Activated CD8-positive, alpha-beta T cell treated with anti-CD3 and anti-CD28 coated beads for 36 hours (primary cell): ENCODE measurements at regions not wholly inside any gene's neighbourhood (a gene's known extent, or its start where the extent isn't known, plus 50 kb on each side); places are given as distances from the start of the nearest gene placed in this dataset.
"Not testable (repeated sequence)": the region's sequence is repeated elsewhere in the genome, so short reads cannot be mapped to it uniquely, and the experiment has no call there.

Source experiments
- ATAC-seq: fragments of 200-7000 bp; cut with Tn5 transposase; one replicate; pipeline ENCODE4 v1.10.0; 2021; ENCODE audit warnings: mild to moderate bottlenecking, moderate library complexity
- CTCF ChIA-PET: fragments of 350-600 bp; sonication (Branson Sonifier 250); formaldehyde crosslinking; loops from one replicate; lab custom pipeline; 2021; ENCODE audit warnings: antibody characterized with exemption; lab: Charles Lee
- POLR2A ChIA-PET: fragments of 350-600 bp; sonication (Branson Sonifier 250); formaldehyde crosslinking; loops from one replicate; lab custom pipeline; 2021; ENCODE audit warnings: antibody characterized with exemption; lab: Charles Lee
- DNase-seq: peaks from one replicate; pipeline ENCODE4 v3.0.0-alpha.2; 2020
- H3K27ac Mint-ChIP-seq: one replicate; pipeline ENCODE4 v1.8.0; 2021; ENCODE audit warnings: mild to moderate bottlenecking, mixed read lengths
- H3K27me3 Mint-ChIP-seq: one replicate; pipeline ENCODE4 v1.8.0; 2021; ENCODE audit warnings: mixed read lengths
- H3K36me3 Mint-ChIP-seq: one replicate; pipeline ENCODE4 v1.8.0; 2021; ENCODE audit warnings: low read depth, mixed read lengths
- H3K4me1 Mint-ChIP-seq: one replicate; pipeline ENCODE4 v1.8.0; 2021; ENCODE audit warnings: low read depth, mixed read lengths
- H3K4me3 Mint-ChIP-seq: one replicate; pipeline ENCODE4 v1.8.0; 2021; ENCODE audit warnings: mild to moderate bottlenecking, moderate library complexity, mixed read lengths
- H3K9me3 Mint-ChIP-seq: one replicate; pipeline ENCODE4 v1.8.0; 2021; ENCODE audit warnings: mixed read lengths
- CTCF ChIP-seq: fragments of 200-600 bp; IDR thresholded peaks from one replicate; pipeline ENCODE4 v1.8.0; 2022; ENCODE audit warnings: antibody characterized with exemption, mild to moderate bottlenecking
- intact Hi-C: fragments of 100-400 bp; cut with micrococcal nuclease; formaldehyde crosslinking; loops from one replicate; pipeline ENCODE4 v1.10.0; 2022

- no peak overlapping the region for H3K27ac Mint-ChIP-seq
- intact Hi-C loops = no loop called here
- DNase-seq (no peak), ATAC-seq (no peak)
- peaks cover 2% of the 10 kb centered on the region for H3K9me3 Mint-ChIP-seq
- peaks cover 3% of the 10 kb centered on the region for H3K27me3 Mint-ChIP-seq
- POLR2A ChIA-PET = no interaction called here
- CTCF ChIA-PET = no interaction called here
- H3K36me3 Mint-ChIP-seq = no peaks in the 10 kb centered on the region
- H3K4me3 Mint-ChIP-seq = no peak overlapping the region
- H3K4me1 Mint-ChIP-seq = no peaks in the 10 kb centered on the region
- no peak for TF ChIP-seq CTCF
These were observed 226.8 kb downstream of the NMUR2 start for GRCh38 chr5:152178350-152178699.

- intact Hi-C loops = no loop called here
- no peak overlapping the region for H3K27ac Mint-ChIP-seq
- H3K9me3 Mint-ChIP-seq = peaks cover 2% of the 10 kb centered on the region
- no peaks in the 10 kb centered on the region for H3K36me3 Mint-ChIP-seq
- H3K27me3 Mint-ChIP-seq = peaks cover 3% of the 10 kb centered on the region
- TF ChIP-seq CTCF = no peak
- CTCF ChIA-PET = no interaction called here
- H3K4me3 Mint-ChIP-seq = no peak overlapping the region
- no peaks in the 10 kb centered on the region for H3K4me1 Mint-ChIP-seq
- no peak for DNase-seq
- ATAC-seq = no peak
- POLR2A ChIA-PET = no interaction called here
These were observed 227.3 kb downstream of the NMUR2 start for GRCh38 chr5:152177626-152178349.

GRCh38 chr5:152171888-152172287 is 233.2 kb downstream of the NMUR2 start:
- DNase-seq (no peak), ATAC-seq (no peak)
- Mint-ChIP-seq H3K9me3 (peaks cover 2% of the 10 kb centered on the region), H3K4me1 (no peaks in the 10 kb centered on the region), H3K27me3 (peaks cover 11% of the 10 kb centered on the region), H3K27ac (no peak overlapping the region), H3K36me3 (no peaks in the 10 kb centered on the region), H3K4me3 (no peak overlapping the region)
- CTCF ChIA-PET = no interaction called here
- POLR2A ChIA-PET = no interaction called here
- no peak for TF ChIP-seq CTCF
- intact Hi-C loops = no loop called here

GRCh38 chr5:152170350-152170749 is 234.7 kb downstream of the NMUR2 start:
- no peak overlapping the region for H3K27ac Mint-ChIP-seq
- intact Hi-C loops = no loop called here
- no peaks in the 10 kb centered on the region for H3K4me1 Mint-ChIP-seq
- no peaks in the 10 kb centered on the region for H3K36me3 Mint-ChIP-seq
- ChIA-PET POLR2A (no interaction called here), CTCF (no interaction called here)
- no peak overlapping the region for H3K4me3 Mint-ChIP-seq
- peaks cover 11% of the 10 kb centered on the region for H3K27me3 Mint-ChIP-seq
- TF ChIP-seq CTCF = no peak
- H3K9me3 Mint-ChIP-seq = peaks cover 2% of the 10 kb centered on the region
- no peak for DNase-seq
- ATAC-seq = no peak

- Mint-ChIP-seq H3K27ac (no peak overlapping the region), H3K4me1 (no peaks in the 10 kb centered on the region), H3K9me3 (no peaks in the 10 kb centered on the region), H3K36me3 (no peaks in the 10 kb centered on the region), H3K4me3 (no peak overlapping the region), H3K27me3 (peaks cover 3% of the 10 kb centered on the region)
- DNase-seq = no peak
- ChIA-PET POLR2A (no interaction called here), CTCF (interaction anchor here (2.3 kb wide), 1 partner anchor 22 kb away, joined by 6 read pairs; no protein-coding TSS in a partner anchor)
- no peak for ATAC-seq
- intact Hi-C loops = loop anchor here (10.0 kb wide), 1 partner anchor 340 kb away; no protein-coding TSS in a partner anchor
- no peak for TF ChIP-seq CTCF
These were observed 240.2 kb upstream of the GLRA1 start for GRCh38 chr5:152164860-152165259.

GRCh38 chr5:152159894-152160293 is 235.2 kb upstream of the GLRA1 start:
- not testable (repeated sequence) for ATAC-seq

GRCh38 chr5:152154452-152154851 is 229.8 kb upstream of the GLRA1 start:
- H3K27ac Mint-ChIP-seq, intact Hi-C loops, CTCF ChIA-PET: not testable (repeated sequence)

More at GRCh38 chr5:152159894-152160293, 235.2 kb upstream of the GLRA1 start:
- H3K27me3 Mint-ChIP-seq, H3K36me3 Mint-ChIP-seq, DNase-seq, H3K4me3 Mint-ChIP-seq, H3K27ac Mint-ChIP-seq, H3K9me3 Mint-ChIP-seq, CTCF ChIA-PET, H3K4me1 Mint-ChIP-seq, POLR2A ChIA-PET: not testable (repeated sequence)
- intact Hi-C loops = loop anchor here (10.0 kb wide), 1 partner anchor 345 kb away; no protein-coding TSS in a partner anchor

More at GRCh38 chr5:152154452-152154851, 229.8 kb upstream of the GLRA1 start:
- POLR2A ChIA-PET, H3K4me1 Mint-ChIP-seq, H3K27me3 Mint-ChIP-seq, ATAC-seq, H3K4me3 Mint-ChIP-seq, H3K36me3 Mint-ChIP-seq, DNase-seq, H3K9me3 Mint-ChIP-seq: not testable (repeated sequence)
